Spleen (tissue), 7 donors: ENCODE measurements at regions not wholly inside any gene's neighbourhood (a gene's known extent, or its start where the extent isn't known, plus 50 kb on each side); places are given as distances from the start of the nearest gene placed in this dataset.

Experiments
- POLR2A ChIP-seq, 3 donors: fragments of 450-650 bp; IDR thresholded peaks; one replicate each; pipeline ENCODE4 v1.5.1; 2017; ENCODE audit warnings: antibody characterized with exemption in 3 of 3, mild to moderate bottlenecking in 1 of 3
- POLR2AphosphoS5 ChIP-seq, 3 donors: sonication (generic); formaldehyde crosslinking; IDR thresholded peaks; one replicate each; pipeline ENCODE4 v1.5.1; 2017; ENCODE audit warnings: antibody characterized with exemption in 3 of 3
- TF ChIP-seq, protein P1 (sequence below), 11 experiments: fragments of 200-600 bp in 7 of 11; fragments of 450-650 bp in 4 of 11; sonication (generic) in 4 of 11; IDR thresholded peaks in 8 of 11; conservative IDR thresholded peaks in 3 of 11; 1 replicate in 7 of 11; 2 replicates in 4 of 11; pipeline versions ENCODE4 v1.4.0 to v1.8.0; 2016 to 2021; ENCODE audit warnings: antibody characterized with exemption in 11 of 11, inconsistent platforms in 4 of 11, mild to moderate bottlenecking in 1 of 11
- donor health status: DM: no; HTN: no; CAD: no; lungs with moderate emphysema.
- donor health status: DM: no; HTN: no; CAD: no.
- donor health status: DM: no; HTN: no; CAD: no.

DNA sequence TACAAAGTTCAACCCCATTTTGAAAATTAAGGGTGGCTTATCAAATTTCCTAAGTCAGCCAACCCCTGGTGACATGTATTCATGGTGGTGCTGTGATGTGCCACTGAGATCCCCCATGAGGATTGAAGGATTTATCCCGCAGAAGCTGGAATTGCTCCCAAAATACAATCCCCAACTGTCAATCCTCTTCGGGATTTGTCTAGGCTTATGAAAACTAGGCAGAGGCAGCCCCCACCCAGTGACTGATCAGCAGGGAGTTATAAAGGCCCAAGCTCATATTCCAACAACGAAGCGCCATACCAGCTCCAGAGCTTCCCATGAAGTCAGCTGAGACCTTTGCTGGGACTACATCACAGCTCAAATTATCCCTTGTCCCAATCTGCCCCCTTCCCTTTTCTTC lies 316.0 kb downstream of the ENC1 start:
- TF ChIP-seq, protein P1, sequence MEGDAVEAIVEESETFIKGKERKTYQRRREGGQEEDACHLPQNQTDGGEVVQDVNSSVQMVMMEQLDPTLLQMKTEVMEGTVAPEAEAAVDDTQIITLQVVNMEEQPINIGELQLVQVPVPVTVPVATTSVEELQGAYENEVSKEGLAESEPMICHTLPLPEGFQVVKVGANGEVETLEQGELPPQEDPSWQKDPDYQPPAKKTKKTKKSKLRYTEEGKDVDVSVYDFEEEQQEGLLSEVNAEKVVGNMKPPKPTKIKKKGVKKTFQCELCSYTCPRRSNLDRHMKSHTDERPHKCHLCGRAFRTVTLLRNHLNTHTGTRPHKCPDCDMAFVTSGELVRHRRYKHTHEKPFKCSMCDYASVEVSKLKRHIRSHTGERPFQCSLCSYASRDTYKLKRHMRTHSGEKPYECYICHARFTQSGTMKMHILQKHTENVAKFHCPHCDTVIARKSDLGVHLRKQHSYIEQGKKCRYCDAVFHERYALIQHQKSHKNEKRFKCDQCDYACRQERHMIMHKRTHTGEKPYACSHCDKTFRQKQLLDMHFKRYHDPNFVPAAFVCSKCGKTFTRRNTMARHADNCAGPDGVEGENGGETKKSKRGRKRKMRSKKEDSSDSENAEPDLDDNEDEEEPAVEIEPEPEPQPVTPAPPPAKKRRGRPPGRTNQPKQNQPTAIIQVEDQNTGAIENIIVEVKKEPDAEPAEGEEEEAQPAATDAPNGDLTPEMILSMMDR (IDR thresholded peaks at IDR 0.05 in 8 of 11, conservative IDR thresholded peaks at IDR 0.05 in 3 of 11), result no peak
- TF ChIP-seq POLR2AphosphoS5 (IDR thresholded peaks at IDR 0.05) (no peak), POLR2A (IDR thresholded peaks at IDR 0.05) (no peak)
